GM12891 (cell line): ENCODE measurements at regions not wholly inside any gene's neighbourhood (a gene's known extent, or its start where the extent isn't known, plus 50 kb on each side); places are given as distances from the start of the nearest gene placed in this dataset.

Experiments
- PAX5 ChIP-seq: IDR thresholded peaks from 2 replicates; pipeline ENCODE4 v1.6.1; 2011; ENCODE audit warnings: low read length, moderate library complexity, mild to moderate bottlenecking; ENCODE audit not compliant: insufficient read depth, severe bottlenecking
- POLR2A ChIP-seq: IDR thresholded peaks from 2 replicates; pipeline ENCODE4 v1.6.1; 2011; ENCODE audit warnings: low read depth, low read length, control low read depth
- POLR2AphosphoS5 ChIP-seq: IDR thresholded peaks from 2 replicates; pipeline ENCODE4 v1.6.1; 2011; ENCODE audit warnings: low read depth, low read length, control low read depth
- POU2F2 ChIP-seq: IDR thresholded peaks from 2 replicates; pipeline ENCODE4 v1.6.1; 2011; ENCODE audit warnings: low read depth, mild to moderate bottlenecking, control low read depth, low read length, moderate library complexity
- SPI1 ChIP-seq: IDR thresholded peaks from 2 replicates; pipeline ENCODE4 v1.6.1; 2011; ENCODE audit warnings: low read depth, low read length, control low read depth
- TAF1 ChIP-seq: IDR thresholded peaks from 2 replicates; pipeline ENCODE4 v1.6.1; 2011; ENCODE audit warnings: low read depth, low read length, control low read depth

DNA sequence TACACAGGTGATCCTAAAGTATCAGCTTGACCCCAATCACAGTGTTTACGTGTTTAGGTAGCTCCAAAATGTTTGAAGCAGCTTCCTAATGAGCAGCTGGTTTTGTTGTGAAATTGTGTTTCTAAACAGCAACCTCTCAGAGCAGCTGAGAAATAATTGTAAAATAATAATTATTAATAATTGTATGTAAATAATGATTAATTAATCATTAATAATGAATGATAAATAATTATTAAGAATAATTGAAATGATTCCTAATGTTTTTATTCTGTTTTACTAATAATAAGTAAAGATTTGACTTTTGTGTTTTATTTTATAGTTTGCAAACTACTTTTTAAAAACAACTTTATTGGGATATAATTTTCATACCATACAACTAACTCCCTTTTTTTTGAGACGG lies 182.2 kb downstream of the URB2 start:
- TF ChIP-seq POLR2A = no peak
- TF ChIP-seq TAF1 = no peak
- TF ChIP-seq POLR2AphosphoS5 = no peak
- TF ChIP-seq SPI1 = no peak
- no peak for TF ChIP-seq POU2F2
- no peak for TF ChIP-seq PAX5
